ENCODE measurements at regions not wholly inside any gene's neighbourhood (a gene's known extent, or its start where the extent isn't known, plus 50 kb on each side); places are given as distances from the start of the nearest gene placed in this dataset.
A peak's percentile ranks its signal among the peaks of the same experiment; 100 is the strongest.

DNA sequence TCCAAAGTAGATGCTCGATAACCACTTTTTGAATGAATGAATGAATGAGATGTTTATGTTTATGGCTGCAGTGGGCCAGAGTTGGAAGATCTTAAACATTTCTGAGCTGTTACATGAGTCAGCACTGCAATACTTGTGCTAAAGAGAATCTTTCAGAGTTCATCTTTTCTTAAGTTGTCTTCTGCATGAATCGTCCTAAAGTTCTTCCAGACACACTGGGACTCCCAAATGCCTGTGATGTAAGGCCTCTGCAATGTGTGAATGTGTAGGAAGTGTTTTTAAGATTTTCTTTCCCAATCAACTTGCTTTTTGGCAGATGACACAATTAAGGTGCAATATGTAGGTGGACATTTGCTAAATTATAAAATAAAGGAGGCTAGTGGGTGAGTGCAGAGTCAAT, 50.3 kb upstream of the TRIM9 start:
- DNase-seq: no peak

DNA sequence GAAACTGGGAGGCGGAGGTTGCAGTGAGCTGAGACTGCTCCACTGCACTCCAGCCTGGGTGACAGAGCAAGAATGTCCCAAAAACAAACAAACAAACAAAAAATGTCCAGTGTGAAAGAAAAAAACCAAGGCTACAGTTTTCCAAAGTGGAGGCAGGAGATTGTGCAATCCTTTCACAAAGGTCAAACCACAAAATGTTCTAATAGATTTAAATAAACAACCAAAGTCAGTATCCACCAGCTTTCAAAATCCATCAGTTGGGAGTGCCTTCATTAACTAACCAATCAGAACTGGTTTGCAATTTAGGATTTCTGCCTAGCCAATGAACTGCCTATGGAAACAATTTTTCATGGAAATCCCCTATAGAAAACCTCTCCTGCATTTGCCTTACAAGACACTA, 52.3 kb upstream of the TRIM9 start:
- no peak for DNase-seq

DNA sequence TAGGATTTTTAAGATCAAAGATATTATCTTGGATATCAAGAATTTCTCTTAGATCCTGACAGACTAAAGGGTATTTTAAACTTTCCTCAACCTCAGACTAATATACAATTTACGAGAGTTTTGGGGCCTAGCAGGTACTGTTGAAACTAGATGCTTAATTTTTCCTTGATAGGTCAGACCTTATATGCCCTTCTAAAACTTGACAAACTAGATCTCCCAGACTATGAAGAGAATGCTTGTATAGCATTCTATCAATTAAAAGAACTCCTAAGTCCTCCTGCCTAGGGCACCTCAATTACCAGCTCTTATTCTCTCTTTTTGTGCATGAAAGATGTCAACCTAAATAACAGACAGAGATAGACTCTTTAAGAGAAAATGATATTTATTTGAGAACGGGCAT, 60.4 kb upstream of the TRIM9 start:
- DNase-seq: no peak

DNA sequence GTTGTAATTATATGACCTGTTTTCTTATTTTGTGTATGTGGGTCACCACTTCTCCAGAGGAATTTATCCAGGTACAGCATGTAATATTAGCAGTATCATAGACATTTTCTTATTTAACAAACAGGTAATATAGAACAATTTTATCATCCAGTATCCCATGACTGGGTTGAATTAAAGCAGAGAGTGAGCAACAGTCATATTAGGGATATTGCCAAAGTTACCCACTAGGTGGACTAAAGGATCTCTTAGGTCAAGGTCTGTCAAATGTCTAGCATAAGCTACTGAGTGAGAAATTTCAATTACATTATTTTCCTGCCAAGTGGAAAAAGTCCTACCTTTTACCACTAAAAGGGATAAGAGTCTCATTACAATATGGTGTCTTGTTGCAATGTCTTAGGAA, 62.1 kb upstream of the TRIM9 start:
- DNase-seq: no peak

DNA sequence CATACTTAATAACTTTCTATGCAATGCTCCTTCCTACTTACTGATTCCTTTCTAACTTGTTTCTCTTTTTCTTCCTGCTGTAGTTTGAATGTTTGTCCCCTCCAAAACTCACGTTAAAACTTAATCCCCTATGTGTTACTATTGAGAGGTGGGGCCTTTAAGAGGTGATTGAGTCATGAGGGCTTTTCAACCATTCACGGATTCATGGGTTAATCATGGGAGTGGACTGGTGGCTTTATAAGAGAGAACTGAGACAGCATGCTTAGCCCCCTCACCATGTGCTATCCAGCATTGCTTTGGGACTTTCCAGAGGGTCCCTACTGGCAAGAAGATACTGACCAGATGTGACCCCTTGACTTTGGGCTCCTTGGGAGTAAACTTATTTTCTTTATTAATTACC, 66.0 kb upstream of the TRIM9 start:
- no peak for DNase-seq

DNA sequence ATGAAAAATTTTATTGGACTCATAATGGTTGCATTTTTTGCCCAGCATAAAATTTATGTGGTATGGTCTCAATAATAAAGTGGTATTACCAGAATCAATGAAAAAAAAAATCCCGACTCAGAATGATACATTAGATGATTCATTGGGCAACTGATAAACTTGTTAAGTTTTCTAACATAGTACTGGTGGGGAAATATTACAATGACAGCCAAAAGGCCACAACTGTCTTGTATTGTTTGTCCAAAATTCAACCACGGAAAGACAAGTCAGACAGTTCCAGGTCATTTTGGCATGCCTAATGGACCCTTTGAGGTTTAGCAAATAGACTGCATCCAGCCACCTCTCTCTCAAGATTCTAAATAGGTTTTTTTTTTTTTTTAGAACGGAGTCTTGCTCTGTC, 70.5 kb upstream of the TRIM9 start:
- no peak for DNase-seq

DNA sequence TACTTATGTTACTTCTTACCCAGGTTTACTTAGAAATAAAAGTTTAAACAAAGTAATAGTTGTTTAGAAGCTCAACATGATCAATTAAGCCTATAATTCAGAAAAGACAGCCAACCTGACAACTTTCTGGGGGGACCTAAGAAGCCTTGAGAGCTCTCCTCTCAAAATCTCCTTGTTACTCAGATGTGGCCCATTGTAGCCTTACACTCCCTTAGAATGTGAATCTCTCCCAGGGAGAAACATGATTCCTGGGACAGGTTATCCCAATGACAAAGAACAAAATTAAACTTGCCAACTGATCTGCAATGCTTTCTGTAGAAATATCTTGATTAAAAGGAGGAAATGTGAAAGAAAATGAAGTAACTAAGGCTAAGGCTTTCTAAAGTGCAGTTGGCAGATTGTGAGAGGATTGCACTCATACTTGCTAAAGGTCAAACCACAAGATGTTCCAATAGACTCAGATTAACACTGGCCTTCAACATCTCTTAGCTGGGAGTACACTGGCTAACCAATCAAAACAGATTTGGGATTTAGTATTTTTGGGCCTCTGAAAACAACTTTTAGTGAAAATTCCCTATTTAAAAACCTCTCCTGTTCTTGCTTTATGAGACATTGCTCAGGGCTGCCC, 72.3 kb upstream of the TMX1 start:
- DNase-seq: no peak

DNA sequence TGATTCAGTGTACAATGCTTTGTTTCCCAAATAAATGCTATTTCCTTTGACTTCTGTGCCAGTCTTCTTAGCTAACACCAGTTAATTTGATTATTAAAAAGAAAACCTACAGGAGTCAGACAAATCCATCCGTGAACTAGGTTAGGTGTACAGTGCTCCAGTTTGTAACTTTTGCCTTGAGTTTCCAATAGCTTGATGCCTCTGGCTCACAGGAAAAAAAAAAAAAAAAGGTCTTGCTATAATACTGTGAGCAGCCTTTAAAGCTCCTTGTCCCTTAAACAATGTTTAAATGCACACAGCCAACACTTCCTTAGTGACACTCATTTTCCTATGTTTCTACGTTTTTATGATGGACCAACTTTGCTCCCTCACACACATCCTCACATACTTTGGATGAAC, 71.8 kb upstream of the TMX1 start:
- DNase-seq: no peak

DNA sequence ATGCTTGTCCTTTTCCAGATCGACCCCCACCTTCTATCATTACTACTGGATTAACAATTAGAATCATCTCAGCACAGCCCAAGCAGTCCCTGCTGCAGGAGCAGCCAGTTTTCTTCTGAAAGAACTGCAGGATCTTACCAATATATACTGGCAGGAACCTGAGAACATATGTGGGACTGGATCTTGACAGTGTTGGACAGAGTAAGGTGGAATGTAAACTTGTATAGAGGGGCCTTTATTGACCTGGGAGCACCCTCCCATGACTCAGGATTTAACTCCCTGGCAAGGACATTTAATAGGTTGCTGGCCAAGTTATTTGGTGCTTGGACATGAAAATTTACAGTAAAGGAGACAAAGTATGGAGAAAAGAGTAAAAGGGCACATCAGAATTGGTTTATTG, 66.2 kb upstream of the TMX1 start:
- DNase-seq: no peak

DNA sequence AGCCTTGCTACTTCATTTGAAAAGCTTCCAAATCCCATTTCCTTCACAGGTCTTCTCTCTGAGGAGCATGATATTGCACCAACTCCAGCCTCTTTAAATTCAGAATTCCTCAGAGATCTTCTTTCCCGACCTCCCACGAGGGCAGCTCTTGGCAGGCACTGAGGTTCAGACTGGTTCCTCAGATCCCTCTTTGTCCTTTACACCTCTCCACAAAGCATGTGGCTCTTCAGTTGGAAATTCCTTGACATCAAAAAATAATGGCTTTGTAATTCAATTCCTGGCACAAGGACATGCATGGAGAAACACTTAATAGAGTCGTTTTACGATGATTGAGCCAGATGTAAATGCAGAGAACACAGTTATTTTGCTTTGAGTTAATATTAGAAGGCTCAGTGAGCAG, 63.2 kb upstream of the TMX1 start:
- peak; percentile 19 to 29 for DNase-seq

DNA sequence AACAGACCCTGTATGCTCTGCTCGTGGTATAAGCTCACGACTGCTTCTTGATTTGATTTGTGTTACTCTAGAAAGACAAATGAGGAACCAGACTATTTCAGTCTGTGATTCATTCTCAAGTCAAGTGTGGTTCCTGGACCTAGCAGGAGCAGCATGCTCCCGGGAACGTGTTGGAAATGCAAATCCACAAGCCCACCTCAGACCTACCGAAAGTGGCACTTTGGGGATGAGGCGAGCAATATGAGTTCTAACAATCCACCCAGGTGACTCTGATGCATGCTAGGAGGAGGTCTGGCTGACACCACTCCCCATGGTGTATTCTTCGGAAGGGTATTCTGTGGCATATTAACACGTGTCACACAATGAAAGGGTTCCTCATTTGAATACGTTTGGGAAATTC, 59.5 kb upstream of the TMX1 start:
- DNase-seq: no peak

DNA sequence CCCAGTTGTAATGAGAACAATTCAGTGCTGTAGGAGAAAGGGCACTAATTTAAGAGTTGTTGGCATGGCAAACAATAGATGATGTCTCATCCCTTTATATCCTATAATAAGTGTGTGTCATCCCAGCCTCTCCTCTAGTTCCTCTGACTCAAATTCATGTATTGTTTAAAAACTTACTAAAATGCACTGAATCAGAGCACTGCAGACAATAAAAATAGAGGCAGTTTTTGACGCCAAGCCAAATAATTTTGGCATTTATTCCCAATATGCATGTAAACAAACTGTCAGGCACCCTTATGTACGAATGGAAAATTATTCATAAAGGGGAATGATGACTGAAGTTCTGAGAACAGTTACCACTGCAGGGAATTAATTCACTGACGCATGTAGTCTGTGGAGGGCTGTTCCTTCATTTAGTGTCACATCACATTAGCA, 57.9 kb upstream of the TMX1 start:
- DNase-seq: peak; percentile 59

DNA sequence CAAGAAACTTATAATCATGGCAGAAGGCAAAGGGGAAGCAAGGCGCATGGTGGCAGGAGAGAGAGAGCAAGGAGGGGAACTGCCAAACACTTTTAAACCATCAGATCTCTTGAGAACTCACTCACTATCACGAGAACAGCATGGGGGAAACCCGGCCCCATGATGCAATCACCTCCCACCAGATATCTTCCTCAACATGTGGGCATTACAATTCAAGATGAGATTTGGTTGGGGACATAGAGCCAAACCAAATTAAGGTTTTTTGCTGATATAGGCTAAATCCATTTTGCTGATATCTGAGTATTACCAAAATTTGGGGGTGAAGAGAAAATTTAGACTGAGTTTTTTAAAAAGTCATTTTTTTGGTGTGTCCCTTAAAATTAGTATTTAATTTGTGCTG, 54.9 kb upstream of the TMX1 start:
- no peak for DNase-seq

DNA sequence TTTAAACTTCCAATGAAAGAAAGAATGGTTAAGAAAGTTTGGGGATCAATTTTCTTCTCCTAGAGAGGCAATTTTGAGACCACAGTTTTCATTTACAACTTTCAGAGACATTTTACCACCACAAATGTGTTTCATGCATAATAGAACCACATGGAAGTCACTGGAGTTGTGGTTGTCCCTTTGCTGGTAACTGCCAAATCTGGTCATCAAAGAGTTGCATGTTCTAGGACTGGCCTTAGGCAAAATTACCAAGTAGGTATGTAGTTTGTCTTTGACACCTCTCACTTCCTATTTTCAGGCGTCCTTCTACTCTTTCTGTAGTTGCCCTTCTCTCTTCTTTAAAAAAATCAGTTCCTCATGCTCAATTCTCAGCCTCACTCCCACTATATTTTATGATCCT, 54.3 kb upstream of the TMX1 start:
- no peak for DNase-seq

DNA sequence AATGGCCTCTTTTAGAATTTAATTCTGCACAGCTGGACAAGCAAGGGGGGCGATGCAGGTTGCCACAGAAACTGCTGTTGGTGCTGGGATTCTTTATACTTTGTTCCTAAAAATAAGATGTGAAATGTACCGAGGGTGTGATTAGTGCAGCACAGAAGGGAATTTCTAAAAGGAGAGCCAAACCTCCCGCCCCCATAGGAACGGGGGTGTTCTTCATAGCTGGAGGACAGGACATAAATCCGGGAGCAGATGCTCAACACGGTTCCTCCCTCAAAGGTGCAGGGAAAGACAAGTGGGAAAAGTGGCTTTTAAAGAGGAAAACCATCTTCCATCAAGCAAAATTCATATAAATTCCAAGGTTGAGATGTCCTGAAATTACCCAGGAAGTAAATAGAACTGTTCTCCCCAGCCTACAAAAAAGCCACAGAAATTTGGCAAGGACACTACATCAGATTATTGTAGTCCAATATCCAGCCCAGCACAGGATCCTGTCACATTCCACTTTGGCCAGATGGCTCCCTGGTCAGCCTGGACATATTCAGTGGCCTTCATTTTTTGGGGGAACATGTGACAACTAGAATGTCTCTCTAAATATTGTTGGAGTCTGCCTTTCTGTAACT, 51.4 kb upstream of the TMX1 start:
- DNase-seq: no peak

DNA sequence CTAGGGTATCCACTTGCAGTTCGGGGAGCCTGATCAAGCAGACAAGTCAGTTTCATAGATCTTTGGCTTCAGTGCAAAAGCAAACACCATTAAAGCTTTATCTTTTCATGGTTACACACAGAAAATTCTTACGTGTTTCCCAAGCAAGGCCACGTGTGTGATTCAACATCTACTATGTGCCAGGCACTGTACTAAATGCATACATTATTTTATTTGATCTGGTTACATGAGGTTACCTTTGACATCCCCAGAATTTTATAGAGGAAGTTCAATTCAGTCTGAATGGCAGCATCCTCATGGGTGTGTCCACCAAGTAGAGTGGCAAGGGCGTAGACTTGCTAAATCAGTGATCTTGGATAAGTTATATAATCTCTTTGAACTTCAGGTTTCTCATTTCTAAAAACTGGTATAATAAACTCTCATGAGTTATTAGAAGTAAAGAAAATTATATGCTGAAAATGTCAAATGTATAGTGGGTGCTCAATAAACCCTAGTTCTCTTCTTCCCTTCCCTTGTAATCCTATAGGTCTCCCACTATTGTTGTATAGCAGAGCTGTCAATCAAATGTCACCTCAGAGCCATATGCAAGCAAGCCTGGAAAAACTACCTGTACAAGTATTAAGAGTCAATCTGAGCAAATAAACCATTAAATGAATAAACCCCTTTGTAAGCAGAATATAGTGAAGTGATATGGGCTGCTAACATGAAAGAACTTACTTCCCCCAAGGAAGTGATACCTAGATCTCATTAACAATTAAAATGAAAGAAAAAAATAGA, 50.3 kb upstream of the TMX1 start:
- no peak for DNase-seq

Data from right lung (tissue), 2 donors.